H1 (cell line): ENCODE measurements at regions not wholly inside any gene's neighbourhood (a gene's known extent, or its start where the extent isn't known, plus 50 kb on each side); places are given as distances from the start of the nearest gene placed in this dataset.

Experiments used
- CTCF ChIA-PET: fragments of 300-600 bp; sonication (Branson Sonifier 250); formaldehyde crosslinking; loops from one replicate; lab custom pipeline; 2021; ENCODE audit not compliant: partially characterized antibody; lab: Charles Lee
- POLR2A ChIA-PET: fragments of 300-600 bp; sonication (Branson Sonifier 250); formaldehyde crosslinking; loops from one replicate; lab custom pipeline; 2021; ENCODE audit warnings: inconsistent platforms; ENCODE audit not compliant: partially characterized antibody; lab: Charles Lee
- DNase-seq, 2 experiments: peaks; one replicate each; pipeline versions ENCODE4 v3.0.0 to v3.0.0-alpha.2; 2010 to 2022; ENCODE audit warnings: low spot score in 2 of 2, low read depth in 1 of 2, mixed read lengths in 1 of 2
- FAIRE-seq: peaks from 2 replicates; lab custom pipeline; 2011; peaks lifted over from hg19 to GRCh38; lab: Jason Lieb, UNC
- H2AFZ ChIP-seq: 2 replicates; pipeline ENCODE4 v1.8.1; 2012; ENCODE audit warnings: low read length, inconsistent platforms
- H2AK5ac ChIP-seq: 2 replicates; pipeline ENCODE4 v1.6.1; 2013; ENCODE audit warnings: low read depth, low read length
- H2BK120ac ChIP-seq: replicated peaks from 2 replicates; pipeline ENCODE3; 2013; ENCODE audit warnings: low read depth, low read length, inconsistent platforms
- H2BK12ac ChIP-seq: 2 replicates; pipeline ENCODE4 v1.6.1; 2013; ENCODE audit warnings: low read depth, low read length
- H2BK15ac ChIP-seq: 2 replicates; pipeline ENCODE4 v1.6.1; 2013; ENCODE audit warnings: low read length
- H2BK20ac ChIP-seq: 2 replicates; pipeline ENCODE4 v1.6.1; 2013; ENCODE audit warnings: low read length
- H2BK5ac ChIP-seq: 2 replicates; pipeline ENCODE4 v1.6.1; 2013; ENCODE audit warnings: low read depth, low read length
- H3K14ac ChIP-seq: 2 replicates; pipeline ENCODE4 v1.6.1; 2013; ENCODE audit warnings: inconsistent platforms; ENCODE audit not compliant: insufficient read length
- H3K18ac ChIP-seq: 2 replicates; pipeline ENCODE4 v1.6.1; 2013; ENCODE audit warnings: low read length; ENCODE audit errors: extremely low read depth
- H3K23ac ChIP-seq: 2 replicates; pipeline ENCODE4 v1.6.1; 2013; ENCODE audit warnings: inconsistent platforms; ENCODE audit not compliant: insufficient read length
- H3K23me2 ChIP-seq: 2 replicates; pipeline ENCODE4 v1.6.1; 2013; ENCODE audit warnings: low read depth, low read length
- H3K27ac ChIP-seq: 2 replicates; pipeline ENCODE4 v1.6.1; 2011; ENCODE audit warnings: low read depth, low read length, inconsistent platforms
- H3K27me3 ChIP-seq, 4 experiments: replicated peaks in 1 of 4; 1 replicate in 1 of 4; 2 replicates in 3 of 4; pipeline versions ENCODE4 v1.6.1 to v1.8.1; 2011 to 2013; ENCODE audit warnings: low read length in 3 of 4, mild to moderate bottlenecking in 3 of 4, inconsistent platforms in 2 of 4, mixed read lengths in 2 of 4, moderate library complexity in 1 of 4; ENCODE audit not compliant: control insufficient read depth in 3 of 4, insufficient read depth in 3 of 4; ENCODE audit errors: extremely low read depth in 1 of 4
- H3K36me3 ChIP-seq, 4 experiments: 2 replicates each; pipeline versions ENCODE4 v1.6.1 to v1.8.1; 2011 to 2013; ENCODE audit warnings: mild to moderate bottlenecking in 4 of 4, low read length in 3 of 4, moderate library complexity in 2 of 4, control low read depth in 1 of 4, inconsistent platforms in 1 of 4; ENCODE audit not compliant: insufficient read depth in 4 of 4, control insufficient read depth in 2 of 4
- H3K4ac ChIP-seq: replicated peaks from 2 replicates; pipeline ENCODE3; 2013; ENCODE audit warnings: low read length, low read depth, mixed read lengths, inconsistent platforms; ENCODE audit not compliant: insufficient read length
- H3K4me1 ChIP-seq, 4 experiments: replicated peaks in 1 of 4; 1 replicate in 1 of 4; 2 replicates in 3 of 4; pipeline versions ENCODE4 v1.6.1 to v1.8.1; 2011 to 2013; ENCODE audit warnings: low read length in 3 of 4, inconsistent platforms in 2 of 4, mixed read lengths in 1 of 4; ENCODE audit not compliant: insufficient read depth in 4 of 4, control insufficient read depth in 3 of 4
- H3K4me2 ChIP-seq, 2 experiments: 2 replicates each; pipeline versions ENCODE4 v1.6.1 to v1.8.1; 2011 to 2013; ENCODE audit warnings: low read depth in 2 of 2, low read length in 2 of 2, control low read depth in 1 of 2, inconsistent platforms in 1 of 2, mild to moderate bottlenecking in 1 of 2; ENCODE audit not compliant: insufficient read depth in 1 of 2
- H3K4me3 ChIP-seq, 4 experiments: fragments of 200-600, 300-600 bp in 1 of 4; sonication (generic), shearing (Covaris generic), sonication (Bioruptor Twin) in 1 of 4; 2 replicates each; pipeline versions ENCODE4 v1.5.1 to v1.8.1; 2011 to 2016; ENCODE audit warnings: low read length in 4 of 4, low read depth in 3 of 4, control low read depth in 2 of 4, inconsistent platforms in 2 of 4, mild to moderate bottlenecking in 2 of 4, mixed read lengths in 1 of 4, moderate library complexity in 1 of 4; ENCODE audit not compliant: insufficient read depth in 2 of 4; ENCODE audit errors: extremely low read depth in 1 of 4
- H3K56ac ChIP-seq: replicated peaks from 2 replicates; pipeline ENCODE3; 2013; ENCODE audit warnings: low read depth, mild to moderate bottlenecking, mixed read lengths, low read length, inconsistent platforms; ENCODE audit not compliant: insufficient read length
- H3K79me1 ChIP-seq: 2 replicates; pipeline ENCODE4 v1.6.1; 2013; ENCODE audit warnings: low read depth, low read length, control low read depth
- H3K79me2 ChIP-seq, 2 experiments: 2 replicates each; pipeline versions ENCODE4 v1.6.1 to v1.8.1; 2012 to 2013; ENCODE audit warnings: low read length in 2 of 2, mild to moderate bottlenecking in 2 of 2, inconsistent platforms in 1 of 2; ENCODE audit not compliant: insufficient read depth in 2 of 2, control insufficient read depth in 1 of 2
- H3K9ac ChIP-seq, 4 experiments: replicated peaks in 1 of 4; 1 replicate in 1 of 4; 2 replicates in 3 of 4; pipeline versions ENCODE4 v1.6.1 to v1.8.1; 2011 to 2013; ENCODE audit warnings: low read depth in 3 of 4, low read length in 3 of 4, control low read depth in 2 of 4, mild to moderate bottlenecking in 2 of 4, moderate library complexity in 2 of 4, inconsistent platforms in 1 of 4; ENCODE audit errors: extremely low read depth in 1 of 4
- H3K9me3 ChIP-seq, 2 experiments: 2 replicates each; pipeline versions ENCODE4 v1.6.1 to v1.8.1; 2012 to 2013; ENCODE audit warnings: mild to moderate bottlenecking in 2 of 2, moderate library complexity in 2 of 2, control low read depth in 1 of 2, inconsistent platforms in 1 of 2, low read depth in 1 of 2, low read length in 1 of 2, mixed read lengths in 1 of 2; ENCODE audit not compliant: insufficient read depth in 2 of 2
- H4K20me1 ChIP-seq, 2 experiments: replicated peaks in 1 of 2; 2 replicates each; pipeline versions ENCODE3 to v1.8.1; 2011 to 2013; ENCODE audit warnings: inconsistent platforms in 2 of 2, low read length in 2 of 2, mild to moderate bottlenecking in 1 of 2; ENCODE audit not compliant: insufficient read depth in 2 of 2, control insufficient read depth in 1 of 2
- H4K5ac ChIP-seq: 2 replicates; pipeline ENCODE4 v1.6.1; 2013; ENCODE audit warnings: low read length, low read depth, mixed read lengths, inconsistent platforms; ENCODE audit not compliant: insufficient read length
- H4K8ac ChIP-seq: 2 replicates; pipeline ENCODE4 v1.8.0; 2013; ENCODE audit warnings: mild to moderate bottlenecking, moderate library complexity, low read length, inconsistent platforms; ENCODE audit not compliant: insufficient read depth; ENCODE audit errors: extremely low read depth
- H4K91ac ChIP-seq: replicated peaks from 2 replicates; pipeline ENCODE3; 2013; ENCODE audit warnings: low read length, mixed read lengths, inconsistent platforms; ENCODE audit not compliant: insufficient read length
- CREB1 ChIP-seq: IDR thresholded peaks from 2 replicates; pipeline ENCODE4 v1.6.1; 2012; ENCODE audit warnings: inconsistent platforms
- CTCF ChIP-seq, 3 experiments: IDR thresholded peaks; 1 replicate in 2 of 3; 2 replicates in 1 of 3; pipeline versions ENCODE4 v1.5.1 to v1.6.1; 2011; ENCODE audit warnings: low read length in 3 of 3, mild to moderate bottlenecking in 3 of 3, inconsistent platforms in 2 of 3, low read depth in 1 of 3, moderate library complexity in 1 of 3; ENCODE audit not compliant: insufficient read depth in 1 of 3; ENCODE audit errors: control extremely low read depth in 1 of 3
- E2F6 ChIP-seq: IDR thresholded peaks from 2 replicates; pipeline ENCODE4 v1.6.1; 2012; ENCODE audit warnings: inconsistent platforms
- EGR1 ChIP-seq: IDR thresholded peaks from 2 replicates; pipeline ENCODE4 v1.6.1; 2011; ENCODE audit warnings: low read depth, low read length, borderline replicate concordance
- JUN ChIP-seq: IDR thresholded peaks from 2 replicates; pipeline ENCODE4 v1.6.1; 2011; ENCODE audit warnings: low read depth, mild to moderate bottlenecking, improper control_type of control experiment, low read length
- MAFK ChIP-seq: IDR thresholded peaks from 2 replicates; pipeline ENCODE4 v1.6.1; 2012; ENCODE audit warnings: low read depth, mild to moderate bottlenecking, improper control_type of control experiment, low read length
- POU5F1 ChIP-seq: IDR thresholded peaks from 2 replicates; pipeline ENCODE4 v1.6.1; 2011; ENCODE audit warnings: low read depth, mild to moderate bottlenecking, low read length, moderate library complexity
- RFX5 ChIP-seq: IDR thresholded peaks from 2 replicates; pipeline ENCODE4 v1.6.1; 2011; ENCODE audit warnings: low read depth, low read length, improper control_type of control experiment, borderline replicate concordance
- SAP30 ChIP-seq: fragments of 300-600 bp; sonication (generic); IDR thresholded peaks from 2 replicates; pipeline ENCODE4 v1.7.1; 2012; ENCODE audit warnings: low read length, moderate library complexity, mild to moderate bottlenecking, inconsistent platforms; ENCODE audit not compliant: insufficient read depth, insufficient replicate concordance
- ZNF274 ChIP-seq: IDR thresholded peaks from 2 replicates; pipeline ENCODE4 v1.7.0; 2012; ENCODE audit warnings: low read length, borderline replicate concordance; ENCODE audit errors: extremely low read depth
- WGBS, 2 experiments: shearing (Covaris generic) in 1 of 2; methylation state at CpG; one replicate each; pipeline versions ENCODE4 v1.1.6 to v1.1.7; 2013 to 2015; ENCODE audit warnings: low lambda C conversion rate in 2 of 2, mixed read lengths in 2 of 2, inconsistent platforms in 1 of 2, low coverage in 1 of 2, missing lambda C conversion rate in 1 of 2; ENCODE audit not compliant: insufficient replicate concordance in 2 of 2, insufficient coverage in 1 of 2, insufficient read length in 1 of 2; ENCODE audit errors: extremely low coverage in 1 of 2, missing lambda C conversion rate in 1 of 2; 5-methylcytosine and 5-hydroxymethylcytosine counted together

GRCh38 chr3:180808823-180809575 is 103.5 kb upstream of the FXR1 start:
- H2BK20ac ChIP-seq = no peak overlapping the region
- H2BK120ac ChIP-seq = no peak overlapping the region
- no peaks in the 10 kb centered on the region for H3K9me3 ChIP-seq
- no peak overlapping the region for H2BK5ac ChIP-seq
- no peak overlapping the region for H4K8ac ChIP-seq
- H3K36me3 ChIP-seq = no peaks in the 10 kb centered on the region
- no peak overlapping the region for H2AK5ac ChIP-seq
- H3K23ac ChIP-seq = no peak overlapping the region
- FAIRE-seq (no peak), DNase-seq (no peak)
- no peaks in the 10 kb centered on the region for H3K4me1 ChIP-seq
- H3K56ac ChIP-seq = no peak overlapping the region
- H3K14ac ChIP-seq = no peak overlapping the region
- TF ChIP-seq POU5F1 (no peak), ZNF274 (no peak), EGR1 (no peak), MAFK (no peak), CREB1 (no peak), SAP30 (no peak), E2F6 (no peak), CTCF (IDR thresholded peaks at IDR 0.05; ENCODE audit: control extremely low read depth in 1 of 3, insufficient read depth in 1 of 3, low read depth in 1 of 3, low read length in 3 of 3) (no peak), RFX5 (no peak), JUN (no peak)
- no peak overlapping the region for H3K27ac ChIP-seq
- H3K4ac ChIP-seq = no peak overlapping the region
- no peak overlapping the region for H2AFZ ChIP-seq
- no peaks in the 10 kb centered on the region for H4K20me1 ChIP-seq
- ChIA-PET CTCF (interaction anchor here (0.6 to 2.1 kb wide), 3 partner anchors 46 to 110 kb away, joined by 3 to 6 read pairs (median 3); no protein-coding TSS in a partner anchor), POLR2A (no interaction called here)
- H4K91ac ChIP-seq = no peak overlapping the region
- no peak overlapping the region for H3K18ac ChIP-seq
- H3K4me3 ChIP-seq = no peak overlapping the region
- no peak overlapping the region for H3K4me2 ChIP-seq
- H3K79me1 ChIP-seq = no peaks in the 10 kb centered on the region
- no peak overlapping the region for H2BK15ac ChIP-seq
- peaks cover 0 to 1% (median 0%) of the 10 kb centered on the region in 4 experiments; a peak in 1 of 7 replicates for H3K27me3 ChIP-seq
- H4K5ac ChIP-seq = no peak overlapping the region
- no peaks in the 10 kb centered on the region for H3K79me2 ChIP-seq
- H3K9ac ChIP-seq = no peak overlapping the region
- H3K23me2 ChIP-seq = no peaks in the 10 kb centered on the region
- 92% methylated on average over 1 of the region's 1 CpG; no CpG with 5 or more reads in 1 of the 2 experiments for WGBS, 2 experiments
- H2BK12ac ChIP-seq = no peak overlapping the region
